ENCODE measurements at regions not wholly inside any gene's neighbourhood (a gene's known extent, or its start where the extent isn't known, plus 50 kb on each side); places are given as distances from the start of the nearest gene placed in this dataset.

GRCh38 chr10:4538016-4538415 lies 288.0 kb upstream of the AKR1E2 start:
- TF ChIP-seq CTCF (IDR thresholded peaks at IDR 0.05) (no peak), USF2 (CRISPR knock-in tag; IDR thresholded peaks at IDR 0.05) (no peak), RELA (CRISPR knock-in tag; IDR thresholded peaks at IDR 0.05; ENCODE audit: borderline replicate concordance) (no peak), AFF4 (CRISPR knock-in tag; IDR thresholded peaks at IDR 0.05; ENCODE audit: borderline replicate concordance) (no peak), ZNF512 (CRISPR knock-in tag; IDR thresholded peaks at IDR 0.05; ENCODE audit: borderline replicate concordance) (no peak), ELF4 (CRISPR knock-in tag; IDR thresholded peaks at IDR 0.05; ENCODE audit: low read depth) (no peak), GTF2I (CRISPR knock-in tag; conservative IDR thresholded peaks at IDR 0.05) (no peak), SP1 (CRISPR knock-in tag; conservative IDR thresholded peaks at IDR 0.05) (no peak), ATF2 (CRISPR knock-in tag; IDR thresholded peaks at IDR 0.05; ENCODE audit: borderline replicate concordance, low read depth) (no peak), ZNF232 (CRISPR knock-in tag; IDR thresholded peaks at IDR 0.05) (no peak), FOXP1 (CRISPR knock-in tag; IDR thresholded peaks at IDR 0.05; ENCODE audit: borderline replicate concordance) (no peak), ZNF219 (CRISPR knock-in tag; IDR thresholded peaks at IDR 0.05; ENCODE audit: borderline replicate concordance) (no peak), ZNF281 (CRISPR knock-in tag; IDR thresholded peaks at IDR 0.05) (no peak), SMAD4 (CRISPR knock-in tag; IDR thresholded peaks at IDR 0.05) (no peak)
